HAP-1 (cell line): ENCODE measurements at regions not wholly inside any gene's neighbourhood (a gene's known extent, or its start where the extent isn't known, plus 50 kb on each side); places are given as distances from the start of the nearest gene placed in this dataset.

Experiments
- DNase-seq, 2 experiments: peaks; one replicate each; pipeline ENCODE4 v3.0.0-alpha.2; 2016 to 2020; ENCODE audit warnings: low spot score in 2 of 2
- H3K27me3 ChIP-seq: fragments of 250-450 bp; sonication (Bioruptor Pico); 2 replicates; pipeline ENCODE4 v1.5.1; 2020; ENCODE audit warnings: low read depth, mild to moderate bottlenecking, moderate library complexity
- H3K36me3 ChIP-seq: fragments of 250-450 bp; sonication (Bioruptor Pico); replicated peaks from 2 replicates; pipeline ENCODE4 v1.5.1; 2020; ENCODE audit warnings: mild to moderate bottlenecking
- H3K4me1 ChIP-seq: fragments of 250-450 bp; sonication (Bioruptor Pico); 2 replicates; pipeline ENCODE4 v1.5.1; 2020; ENCODE audit warnings: mild to moderate bottlenecking
- H3K4me3 ChIP-seq: fragments of 250-450 bp; sonication (Bioruptor Pico); 2 replicates; pipeline ENCODE4 v1.5.1; 2020; ENCODE audit warnings: mild to moderate bottlenecking, moderate library complexity
- H3K9me3 ChIP-seq: fragments of 250-450 bp; sonication (Bioruptor Pico); 2 replicates; pipeline ENCODE4 v1.5.1; 2020; ENCODE audit warnings: mild to moderate bottlenecking, moderate library complexity
- in situ Hi-C: fragments of 300-500 bp; cut with MboI; formaldehyde crosslinking; loops from 3 replicates; pipeline ENCODE4 v1.14.3; 2020; ENCODE audit warnings: low sequenced_read_pairs, inconsistent platforms, mixed read lengths

GRCh38 chr4:29224911-29225310, 1495.3 kb upstream of the PCDH7 start:
- Histone ChIP-seq H3K36me3 (no peaks in the 10 kb centered on the region), H3K9me3 (no peaks in the 10 kb centered on the region), H3K4me1 (0 out of 2 replicates have a peak, but pooled peaks cover 3% of the 10 kb centered on the region), H3K27me3 (no peaks in the 10 kb centered on the region), H3K4me3 (no peak overlapping the region)
- DNase-seq = no peak
- in situ Hi-C loops = no loop called here

- H3K4me1 ChIP-seq = no peaks in the 10 kb centered on the region
- H3K36me3 ChIP-seq = no peaks in the 10 kb centered on the region
- DNase-seq = no peak
- no peaks in the 10 kb centered on the region for H3K9me3 ChIP-seq
- no peak overlapping the region for H3K4me3 ChIP-seq
- no peaks in the 10 kb centered on the region for H3K27me3 ChIP-seq
- in situ Hi-C loops = no loop called here
Observed at GRCh38 chr4:29240641-29241040, 1479.5 kb upstream of the PCDH7 start.

- Histone ChIP-seq H3K4me1 (no peaks in the 10 kb centered on the region), H3K27me3 (no peaks in the 10 kb centered on the region), H3K36me3 (no peaks in the 10 kb centered on the region), H3K9me3 (no peaks in the 10 kb centered on the region), H3K4me3 (no peak overlapping the region)
- in situ Hi-C loops = no loop called here
- DNase-seq = no peak
Observed at GRCh38 chr4:29243054-29243453, 1477.1 kb upstream of the PCDH7 start.

GRCh38 chr4:29243851-29244250, 1476.3 kb upstream of the PCDH7 start:
- DNase-seq = no peak
- Histone ChIP-seq H3K27me3 (no peaks in the 10 kb centered on the region), H3K9me3 (no peaks in the 10 kb centered on the region), H3K36me3 (no peaks in the 10 kb centered on the region), H3K4me3 (no peak overlapping the region), H3K4me1 (no peaks in the 10 kb centered on the region)
- in situ Hi-C loops = no loop called here

GRCh38 chr4:29259556-29259955, 1460.6 kb upstream of the PCDH7 start:
- no peaks in the 10 kb centered on the region for H3K36me3 ChIP-seq
- H3K27me3 ChIP-seq = no peaks in the 10 kb centered on the region
- DNase-seq = no peak
- H3K9me3 ChIP-seq = no peaks in the 10 kb centered on the region
- in situ Hi-C loops = no loop called here
- H3K4me1 ChIP-seq = no peaks in the 10 kb centered on the region
- H3K4me3 ChIP-seq = no peak overlapping the region

GRCh38 chr4:29262986-29263385, 1457.2 kb upstream of the PCDH7 start:
- in situ Hi-C loops = no loop called here
- Histone ChIP-seq H3K36me3 (no peaks in the 10 kb centered on the region), H3K4me3 (no peak overlapping the region), H3K27me3 (no peaks in the 10 kb centered on the region), H3K4me1 (peaks cover 9% of the 10 kb centered on the region), H3K9me3 (no peaks in the 10 kb centered on the region)
- DNase-seq = no peak

GRCh38 chr4:29276150-29276549, 1444.0 kb upstream of the PCDH7 start:
- no peak overlapping the region for H3K4me3 ChIP-seq
- no peaks in the 10 kb centered on the region for H3K9me3 ChIP-seq
- no peaks in the 10 kb centered on the region for H3K27me3 ChIP-seq
- no peak for DNase-seq
- H3K4me1 ChIP-seq = no peaks in the 10 kb centered on the region
- no peaks in the 10 kb centered on the region for H3K36me3 ChIP-seq
- in situ Hi-C loops = no loop called here

- H3K36me3 ChIP-seq = no peaks in the 10 kb centered on the region
- no peaks in the 10 kb centered on the region for H3K4me1 ChIP-seq
- in situ Hi-C loops = no loop called here
- H3K27me3 ChIP-seq = no peaks in the 10 kb centered on the region
- no peak for DNase-seq
- no peak overlapping the region for H3K4me3 ChIP-seq
- no peaks in the 10 kb centered on the region for H3K9me3 ChIP-seq
Observed at GRCh38 chr4:29277381-29277780, 1442.8 kb upstream of the PCDH7 start.

- no peak for DNase-seq
Observed at GRCh38 chr4:29278585-29278984, 1441.6 kb upstream of the PCDH7 start.

GRCh38 chr4:29289118-29289517, 1431.1 kb upstream of the PCDH7 start:
- DNase-seq = no peak
- H3K4me1 ChIP-seq = no peaks in the 10 kb centered on the region
- in situ Hi-C loops = no loop called here
- H3K4me3 ChIP-seq = no peak overlapping the region
- no peaks in the 10 kb centered on the region for H3K36me3 ChIP-seq
- no peaks in the 10 kb centered on the region for H3K27me3 ChIP-seq
- H3K9me3 ChIP-seq = no peaks in the 10 kb centered on the region

More at GRCh38 chr4:29278585-29278984, 1441.6 kb upstream of the PCDH7 start:
- Histone ChIP-seq H3K4me1 (no peaks in the 10 kb centered on the region), H3K4me3 (no peak overlapping the region), H3K27me3 (no peaks in the 10 kb centered on the region), H3K36me3 (no peaks in the 10 kb centered on the region), H3K9me3 (no peaks in the 10 kb centered on the region)
- in situ Hi-C loops = no loop called here

GRCh38 chr4:29295280-29295679, 1424.9 kb upstream of the PCDH7 start:
- DNase-seq = no peak
- H3K4me3 ChIP-seq = no peak overlapping the region
- in situ Hi-C loops = no loop called here
- no peaks in the 10 kb centered on the region for H3K36me3 ChIP-seq
- H3K4me1 ChIP-seq = no peaks in the 10 kb centered on the region
- H3K9me3 ChIP-seq = no peaks in the 10 kb centered on the region
- H3K27me3 ChIP-seq = no peaks in the 10 kb centered on the region

GRCh38 chr4:29304595-29304994, 1415.6 kb upstream of the PCDH7 start:
- H3K27me3 ChIP-seq = no peaks in the 10 kb centered on the region
- H3K4me3 ChIP-seq = no peak overlapping the region
- 0 out of 2 replicates have a peak, but pooled peaks cover 3% of the 10 kb centered on the region for H3K4me1 ChIP-seq
- in situ Hi-C loops = no loop called here
- H3K36me3 ChIP-seq = no peaks in the 10 kb centered on the region
- no peak for DNase-seq
- H3K9me3 ChIP-seq = no peaks in the 10 kb centered on the region

GRCh38 chr4:29307256-29307655, 1412.9 kb upstream of the PCDH7 start:
- no peaks in the 10 kb centered on the region for H3K36me3 ChIP-seq
- H3K4me3 ChIP-seq = no peak overlapping the region
- 0 out of 2 replicates have a peak, but pooled peaks cover 3% of the 10 kb centered on the region for H3K4me1 ChIP-seq
- no peak for DNase-seq
- no peaks in the 10 kb centered on the region for H3K27me3 ChIP-seq
- no peaks in the 10 kb centered on the region for H3K9me3 ChIP-seq
- in situ Hi-C loops = no loop called here

GRCh38 chr4:29307755-29308154, 1412.4 kb upstream of the PCDH7 start:
- no peaks in the 10 kb centered on the region for H3K27me3 ChIP-seq
- H3K4me3 ChIP-seq = no peak overlapping the region
- in situ Hi-C loops = no loop called here
- DNase-seq = no peak
- H3K4me1 ChIP-seq = 0 out of 2 replicates have a peak, but pooled peaks cover 3% of the 10 kb centered on the region
- no peaks in the 10 kb centered on the region for H3K9me3 ChIP-seq
- no peaks in the 10 kb centered on the region for H3K36me3 ChIP-seq

GRCh38 chr4:29309050-29309449, 1411.1 kb upstream of the PCDH7 start:
- Histone ChIP-seq H3K9me3 (no peaks in the 10 kb centered on the region), H3K36me3 (no peaks in the 10 kb centered on the region), H3K27me3 (no peaks in the 10 kb centered on the region), H3K4me3 (no peak overlapping the region), H3K4me1 (0 out of 2 replicates have a peak, but pooled peaks cover 3% of the 10 kb centered on the region)
- no peak for DNase-seq
- in situ Hi-C loops = no loop called here
